Naive thymus-derived CD4-positive, alpha-beta T cell (primary cell): ENCODE measurements at regions not wholly inside any gene's neighbourhood (a gene's known extent, or its start where the extent isn't known, plus 50 kb on each side); places are given as distances from the start of the nearest gene placed in this dataset.

Experiments
- ATAC-seq: fragments of 150-1000 bp; cut with Tn5 transposase; 2 replicates; pipeline ENCODE4 v1.10.0; 2021; ENCODE audit warnings: mild to moderate bottlenecking, moderate library complexity
- CTCF ChIA-PET: fragments of 350-600 bp; sonication (Branson Sonifier 250); formaldehyde crosslinking; loops from one replicate; lab custom pipeline; 2021; ENCODE audit warnings: antibody characterized with exemption; lab: Charles Lee
- POLR2A ChIA-PET: fragments of 350-600 bp; sonication (Branson Sonifier 250); formaldehyde crosslinking; loops from one replicate; lab custom pipeline; 2021; ENCODE audit warnings: antibody characterized with exemption, inconsistent platforms; lab: Charles Lee
- DNase-seq, 9 donors: peaks; one replicate each; pipeline versions ENCODE4 v3.0.0 to v3.0.0-alpha.2; 2020 to 2022; ENCODE audit warnings: mixed read lengths in 1 of 9
- H3K27ac ChIP-seq: one replicate; pipeline ENCODE4 v1.7.0; 2013; ENCODE audit warnings: mild to moderate bottlenecking, low read depth, low read length, moderate library complexity
- H3K27me3 ChIP-seq, 2 donors: one replicate each; pipeline ENCODE4 v1.7.0; 2013; ENCODE audit warnings: low read length in 2 of 2, mild to moderate bottlenecking in 2 of 2, moderate library complexity in 2 of 2; ENCODE audit not compliant: control insufficient read depth in 2 of 2, insufficient read depth in 2 of 2
- H3K36me3 ChIP-seq, 3 experiments: 1 replicate in 2 of 3; 2 replicates in 1 of 3; pipeline ENCODE4 v1.7.0; 2013; ENCODE audit warnings: low read length in 3 of 3, mild to moderate bottlenecking in 3 of 3, moderate library complexity in 1 of 3; ENCODE audit not compliant: insufficient read depth in 3 of 3, control insufficient read depth in 2 of 3
- H3K4me1 ChIP-seq, 2 donors: one replicate each; pipeline ENCODE4 v1.7.0; 2013; ENCODE audit warnings: low read length in 2 of 2, mild to moderate bottlenecking in 2 of 2, moderate library complexity in 1 of 2; ENCODE audit not compliant: control insufficient read depth in 2 of 2, insufficient read depth in 2 of 2
- H3K4me3 ChIP-seq: 2 replicates; pipeline ENCODE4 v1.7.0; 2013; ENCODE audit warnings: mild to moderate bottlenecking, low read length
- H3K9me3 ChIP-seq, 3 experiments: 1 replicate in 2 of 3; 2 replicates in 1 of 3; pipeline ENCODE4 v1.7.0; 2013; ENCODE audit warnings: low read length in 3 of 3; ENCODE audit not compliant: control insufficient read depth in 2 of 3
- H3K27ac Mint-ChIP-seq, 9 donors: one replicate each; pipeline ENCODE4 v1.8.0; 2020 to 2022; ENCODE audit warnings: mixed read lengths in 9 of 9, mild to moderate bottlenecking in 8 of 9, moderate library complexity in 5 of 9, inconsistent platforms in 2 of 9
- H3K27me3 Mint-ChIP-seq, 5 donors: one replicate each; pipeline ENCODE4 v1.8.0; 2021 to 2022; ENCODE audit warnings: mixed read lengths in 5 of 5, mild to moderate bottlenecking in 1 of 5
- H3K36me3 Mint-ChIP-seq, 5 donors: one replicate each; pipeline ENCODE4 v1.8.0; 2020 to 2022; ENCODE audit warnings: mixed read lengths in 5 of 5, mild to moderate bottlenecking in 3 of 5, inconsistent platforms in 1 of 5
- H3K4me1 Mint-ChIP-seq, 7 donors: one replicate each; pipeline ENCODE4 v1.8.0; 2020 to 2022; ENCODE audit warnings: mixed read lengths in 7 of 7, mild to moderate bottlenecking in 3 of 7, inconsistent platforms in 1 of 7
- H3K4me3 Mint-ChIP-seq, 10 donors: one replicate each; pipeline ENCODE4 v1.8.0; 2020 to 2022; ENCODE audit warnings: mild to moderate bottlenecking in 10 of 10, mixed read lengths in 10 of 10, moderate library complexity in 6 of 10, inconsistent platforms in 2 of 10
- H3K9me3 Mint-ChIP-seq, 11 donors: one replicate each; pipeline ENCODE4 v1.8.0; 2020 to 2022; ENCODE audit warnings: mixed read lengths in 11 of 11, mild to moderate bottlenecking in 4 of 11, inconsistent platforms in 1 of 11, moderate library complexity in 1 of 11
- intact Hi-C, 2 donors: fragments of 100-400 bp; cut with micrococcal nuclease; formaldehyde crosslinking; loops; one replicate each; pipeline ENCODE4 v1.15.1; 2023

- Histone ChIP-seq H3K36me3 (no peaks in the 10 kb centered on the region), H3K9me3 (no peaks in the 10 kb centered on the region), H3K4me1 (no peaks in the 10 kb centered on the region), H3K4me3 (no peak overlapping the region), H3K27me3 (no peaks in the 10 kb centered on the region), H3K27ac (no peak overlapping the region)
- CTCF ChIA-PET, result no interaction called here
- POLR2A ChIA-PET, result no interaction called here
- ATAC-seq (no peak), DNase-seq (no peak)
- Mint-ChIP-seq H3K36me3 (no peaks in the 10 kb centered on the region), H3K9me3 (peaks cover 0 to 4% (median 0%) of the 10 kb centered on the region in 11 donors), H3K4me3 (no peak overlapping the region), H3K27ac (no peak overlapping the region), H3K4me1 (no peaks in the 10 kb centered on the region), H3K27me3 (no peaks in the 10 kb centered on the region)
- intact Hi-C loops, result no loop called here
Measured at GRCh38 chr4:103374306-103374705, 176.2 kb upstream of the CENPE start.

- H3K36me3 ChIP-seq, result no peaks in the 10 kb centered on the region
- Mint-ChIP-seq H3K4me3 (no peak overlapping the region), H3K36me3 (no peaks in the 10 kb centered on the region), H3K9me3 (peaks cover 0 to 3% (median 0%) of the 10 kb centered on the region in 11 donors), H3K4me1 (no peaks in the 10 kb centered on the region), H3K27me3 (no peaks in the 10 kb centered on the region), H3K27ac (no peak overlapping the region)
- intact Hi-C loops, result no loop called here
- no peak overlapping the region for H3K4me3 ChIP-seq
- POLR2A ChIA-PET, result no interaction called here
- ATAC-seq, result no peak
- CTCF ChIA-PET, result no interaction called here
- no peak overlapping the region for H3K27ac ChIP-seq
- H3K27me3 ChIP-seq, result no peaks in the 10 kb centered on the region
- DNase-seq, result no peak
- H3K9me3 ChIP-seq, result no peaks in the 10 kb centered on the region
- H3K4me1 ChIP-seq, result no peaks in the 10 kb centered on the region
Measured at GRCh38 chr4:103372002-103372558, 173.9 kb upstream of the CENPE start.

GRCh38 chr4:103370336-103370735 lies 172.2 kb upstream of the CENPE start:
- Mint-ChIP-seq H3K27ac (no peak overlapping the region), H3K27me3 (no peaks in the 10 kb centered on the region), H3K9me3 (peaks cover 0 to 4% (median 0%) of the 10 kb centered on the region in 11 donors), H3K36me3 (no peaks in the 10 kb centered on the region), H3K4me1 (no peaks in the 10 kb centered on the region), H3K4me3 (no peak overlapping the region)
- no peaks in the 10 kb centered on the region for H3K36me3 ChIP-seq
- H3K27me3 ChIP-seq, result no peaks in the 10 kb centered on the region
- POLR2A ChIA-PET, result no interaction called here
- H3K4me1 ChIP-seq, result no peaks in the 10 kb centered on the region
- intact Hi-C loops, result no loop called here
- ATAC-seq (no peak), DNase-seq (no peak)
- no peak overlapping the region for H3K27ac ChIP-seq
- no peaks in the 10 kb centered on the region for H3K9me3 ChIP-seq
- no peak overlapping the region for H3K4me3 ChIP-seq
- CTCF ChIA-PET, result no interaction called here

GRCh38 chr4:103365285-103365684 lies 167.1 kb upstream of the CENPE start:
- ATAC-seq (no peak), DNase-seq (no peak)
- no peak overlapping the region for H3K4me3 ChIP-seq
- intact Hi-C loops, result no loop called here
- no peaks in the 10 kb centered on the region for H3K36me3 Mint-ChIP-seq
- ChIA-PET CTCF (interaction anchor here (1.0 kb wide), 1 partner anchor 10 kb away, joined by 3 read pairs; no protein-coding TSS in a partner anchor), POLR2A (no interaction called here)
- H3K27me3 Mint-ChIP-seq, result no peaks in the 10 kb centered on the region
- H3K4me1 Mint-ChIP-seq, result no peaks in the 10 kb centered on the region
- peaks cover 0 to 4% (median 0%) of the 10 kb centered on the region in 3 experiments for H3K9me3 ChIP-seq
- H3K9me3 Mint-ChIP-seq, result peaks cover 0 to 19% (median 11%) of the 10 kb centered on the region in 11 donors
- no peaks in the 10 kb centered on the region for H3K27me3 ChIP-seq
- H3K27ac Mint-ChIP-seq, result no peak overlapping the region
- no peak overlapping the region for H3K27ac ChIP-seq
- no peak overlapping the region for H3K4me3 Mint-ChIP-seq
- no peaks in the 10 kb centered on the region for H3K4me1 ChIP-seq
- H3K36me3 ChIP-seq, result no peaks in the 10 kb centered on the region

- Mint-ChIP-seq H3K27me3 (no peaks in the 10 kb centered on the region), H3K27ac (no peak overlapping the region), H3K9me3 (peaks cover 6 to 30% (median 19%) of the 10 kb centered on the region in 11 donors), H3K36me3 (peaks cover 0 to 6% (median 3%) of the 10 kb centered on the region in 5 donors), H3K4me3 (no peak overlapping the region), H3K4me1 (no peaks in the 10 kb centered on the region)
- no peaks in the 10 kb centered on the region for H3K4me1 ChIP-seq
- no peaks in the 10 kb centered on the region for H3K36me3 ChIP-seq
- H3K27ac ChIP-seq, result no peak overlapping the region
- no peak for ATAC-seq
- intact Hi-C loops, result no loop called here
- H3K4me3 ChIP-seq, result no peak overlapping the region
- no peak for DNase-seq
- CTCF ChIA-PET, result no interaction called here
- no peaks in the 10 kb centered on the region for H3K27me3 ChIP-seq
- POLR2A ChIA-PET, result no interaction called here
- H3K9me3 ChIP-seq, result peaks cover 0 to 10% (median 0%) of the 10 kb centered on the region in 3 experiments
Measured at GRCh38 chr4:103364083-103364482, 165.9 kb upstream of the CENPE start.

GRCh38 chr4:103361926-103362325 lies 163.8 kb upstream of the CENPE start:
- Histone ChIP-seq H3K27ac (no peak overlapping the region), H3K4me3 (no peak overlapping the region), H3K27me3 (no peaks in the 10 kb centered on the region), H3K9me3 (peaks cover 0 to 10% (median 0%) of the 10 kb centered on the region in 3 experiments), H3K36me3 (no peaks in the 10 kb centered on the region), H3K4me1 (no peaks in the 10 kb centered on the region)
- H3K9me3 Mint-ChIP-seq, result peaks cover 7 to 32% (median 21%) of the 10 kb centered on the region in 11 donors
- H3K36me3 Mint-ChIP-seq, result peaks cover 0 to 8% (median 3%) of the 10 kb centered on the region in 5 donors
- intact Hi-C loops, result no loop called here
- no peaks in the 10 kb centered on the region for H3K4me1 Mint-ChIP-seq
- ATAC-seq (no peak), DNase-seq (no peak)
- no peak overlapping the region for H3K27ac Mint-ChIP-seq
- ChIA-PET POLR2A (no interaction called here), CTCF (no interaction called here)
- H3K27me3 Mint-ChIP-seq, result no peaks in the 10 kb centered on the region
- H3K4me3 Mint-ChIP-seq, result peak overlapping the region in 1 of 10 donors; percentile 2

- no peaks in the 10 kb centered on the region for H3K4me1 Mint-ChIP-seq
- Histone ChIP-seq H3K36me3 (no peaks in the 10 kb centered on the region), H3K27me3 (no peaks in the 10 kb centered on the region), H3K4me3 (no peak overlapping the region), H3K27ac (no peak overlapping the region), H3K9me3 (peaks cover 0 to 10% (median 0%) of the 10 kb centered on the region in 3 experiments), H3K4me1 (no peaks in the 10 kb centered on the region)
- POLR2A ChIA-PET, result no interaction called here
- no peak for DNase-seq
- peaks cover 0 to 8% (median 3%) of the 10 kb centered on the region in 5 donors for H3K36me3 Mint-ChIP-seq
- H3K27ac Mint-ChIP-seq, result no peak overlapping the region
- no peak for ATAC-seq
- H3K9me3 Mint-ChIP-seq, result peaks cover 7 to 37% (median 21%) of the 10 kb centered on the region in 11 donors
- no peaks in the 10 kb centered on the region for H3K27me3 Mint-ChIP-seq
- no peak overlapping the region for H3K4me3 Mint-ChIP-seq
- intact Hi-C loops, result no loop called here
- CTCF ChIA-PET, result no interaction called here
Measured at GRCh38 chr4:103359900-103360299, 161.8 kb upstream of the CENPE start.
